Natural killer cell (primary cell): ENCODE measurements at regions not wholly inside any gene's neighbourhood (a gene's known extent, or its start where the extent isn't known, plus 50 kb on each side); places are given as distances from the start of the nearest gene placed in this dataset.

Experiments used
- ATAC-seq, 3 donors: fragments of 150-1000 bp in 2 of 3; fragments of 200-7000 bp in 1 of 3; cut with Tn5 transposase; 1 replicate in 1 of 3; 2 replicates in 2 of 3; pipeline ENCODE4 v1.10.0; 2021; ENCODE audit warnings: mild to moderate bottlenecking in 2 of 3, moderate library complexity in 2 of 3
- DNase-seq, 2 donors: peaks; one replicate each; pipeline versions ENCODE4 v3.0.0 to v3.0.0-alpha.2; 2013 to 2021; ENCODE audit warnings: mixed read lengths in 1 of 2
- H3K27ac ChIP-seq: one replicate; pipeline ENCODE4 v1.5.1; 2013; ENCODE audit warnings: mild to moderate bottlenecking, low read length
- H3K27me3 ChIP-seq: one replicate; pipeline ENCODE4 v1.6.1; 2013; ENCODE audit warnings: low read length; ENCODE audit not compliant: control insufficient read depth, insufficient read depth
- H3K36me3 ChIP-seq: one replicate; pipeline ENCODE4 v1.6.1; 2013; ENCODE audit warnings: low read length; ENCODE audit not compliant: control insufficient read depth, insufficient read depth
- H3K4me1 ChIP-seq: one replicate; pipeline ENCODE4 v1.6.1; 2013; ENCODE audit warnings: low read length; ENCODE audit not compliant: control insufficient read depth, insufficient read depth
- H3K4me3 ChIP-seq: one replicate; pipeline ENCODE4 v1.5.1; 2013; ENCODE audit warnings: low read length
- H3K9me3 ChIP-seq: one replicate; pipeline ENCODE4 v1.6.1; 2013; ENCODE audit warnings: low read length; ENCODE audit not compliant: control insufficient read depth, insufficient read depth
- H3K27ac Mint-ChIP-seq, 2 donors: one replicate each; pipeline ENCODE4 v1.8.0; 2022; ENCODE audit warnings: mild to moderate bottlenecking in 2 of 2, mixed read lengths in 2 of 2, moderate library complexity in 1 of 2
- H3K27me3 Mint-ChIP-seq, 2 donors: one replicate each; pipeline ENCODE4 v1.8.0; 2022; ENCODE audit warnings: low read depth in 2 of 2, mixed read lengths in 2 of 2
- H3K36me3 Mint-ChIP-seq: one replicate; pipeline ENCODE4 v1.8.0; 2022; ENCODE audit warnings: mixed read lengths
- H3K4me1 Mint-ChIP-seq, 2 donors: one replicate each; pipeline ENCODE4 v1.8.0; 2022; ENCODE audit warnings: mixed read lengths in 2 of 2
- H3K4me3 Mint-ChIP-seq: one replicate; pipeline ENCODE4 v1.8.0; 2022; ENCODE audit warnings: mild to moderate bottlenecking, moderate library complexity, mixed read lengths
- H3K9me3 Mint-ChIP-seq, 2 donors: one replicate each; pipeline ENCODE4 v1.8.0; 2022; ENCODE audit warnings: mixed read lengths in 2 of 2
- WGBS: methylation state at CpG from one replicate; pipeline ENCODE4 v1.1.7; 2013; ENCODE audit warnings: missing lambda C conversion rate; ENCODE audit not compliant: insufficient coverage; 5-methylcytosine and 5-hydroxymethylcytosine counted together
- intact Hi-C: fragments of 100-400 bp; cut with micrococcal nuclease; formaldehyde crosslinking; loops from one replicate; pipeline ENCODE4 v1.14.2; 2022
- TF ChIP-seq, protein P1 (sequence below): fragments of 200-600 bp; IDR thresholded peaks from one replicate; pipeline ENCODE4 v1.8.0; 2022; ENCODE audit warnings: antibody characterized with exemption

DNA sequence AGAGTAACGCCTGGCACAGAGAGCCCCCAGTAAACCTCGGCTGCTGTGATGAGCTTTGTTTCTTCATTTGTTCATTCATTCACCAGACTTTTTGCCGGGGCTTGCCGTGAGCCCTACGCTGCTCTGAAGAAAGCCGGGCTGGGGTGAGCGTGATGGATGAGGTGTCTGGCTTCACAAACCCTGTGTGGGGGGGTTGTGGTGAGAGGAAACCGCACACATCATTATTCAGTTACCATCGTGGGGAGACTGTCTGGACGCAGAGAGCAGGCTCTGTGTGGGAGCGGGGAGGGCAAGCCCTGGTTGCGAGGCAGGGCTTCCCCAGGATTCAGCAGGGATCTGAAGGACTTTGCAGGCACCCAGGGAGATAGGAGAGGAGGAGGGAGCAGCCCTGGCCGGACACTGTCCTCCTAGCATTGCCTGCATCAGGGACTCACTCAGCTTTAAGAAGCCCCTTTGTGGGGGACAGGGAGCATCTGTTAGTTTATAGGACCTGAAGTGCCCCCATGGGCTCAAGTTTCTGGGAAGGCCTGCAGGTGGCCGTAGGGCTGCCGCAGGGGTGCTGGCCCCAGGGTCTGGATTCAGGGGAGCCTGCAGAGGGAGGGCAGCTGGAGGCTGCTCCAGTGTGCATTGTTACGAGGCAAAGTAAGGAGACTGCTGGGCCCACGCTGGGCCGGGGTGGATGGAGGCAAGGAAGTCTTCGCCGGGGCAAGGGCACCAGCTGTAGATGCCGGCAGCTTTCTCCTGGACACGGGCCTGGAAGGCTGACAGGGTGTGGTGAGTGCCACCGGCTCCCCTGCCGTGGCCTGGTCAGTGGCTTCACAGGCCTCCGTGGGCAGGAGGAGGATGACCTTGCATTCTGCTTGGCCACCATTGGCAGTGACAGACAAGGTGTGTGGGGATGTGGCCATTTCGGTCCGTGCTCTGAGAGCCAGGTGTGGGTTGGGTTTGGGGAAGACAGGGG, 334.5 kb downstream of the SEC14L1 start:
- TF ChIP-seq, protein P1, sequence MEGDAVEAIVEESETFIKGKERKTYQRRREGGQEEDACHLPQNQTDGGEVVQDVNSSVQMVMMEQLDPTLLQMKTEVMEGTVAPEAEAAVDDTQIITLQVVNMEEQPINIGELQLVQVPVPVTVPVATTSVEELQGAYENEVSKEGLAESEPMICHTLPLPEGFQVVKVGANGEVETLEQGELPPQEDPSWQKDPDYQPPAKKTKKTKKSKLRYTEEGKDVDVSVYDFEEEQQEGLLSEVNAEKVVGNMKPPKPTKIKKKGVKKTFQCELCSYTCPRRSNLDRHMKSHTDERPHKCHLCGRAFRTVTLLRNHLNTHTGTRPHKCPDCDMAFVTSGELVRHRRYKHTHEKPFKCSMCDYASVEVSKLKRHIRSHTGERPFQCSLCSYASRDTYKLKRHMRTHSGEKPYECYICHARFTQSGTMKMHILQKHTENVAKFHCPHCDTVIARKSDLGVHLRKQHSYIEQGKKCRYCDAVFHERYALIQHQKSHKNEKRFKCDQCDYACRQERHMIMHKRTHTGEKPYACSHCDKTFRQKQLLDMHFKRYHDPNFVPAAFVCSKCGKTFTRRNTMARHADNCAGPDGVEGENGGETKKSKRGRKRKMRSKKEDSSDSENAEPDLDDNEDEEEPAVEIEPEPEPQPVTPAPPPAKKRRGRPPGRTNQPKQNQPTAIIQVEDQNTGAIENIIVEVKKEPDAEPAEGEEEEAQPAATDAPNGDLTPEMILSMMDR = no peak
- Mint-ChIP-seq H3K4me1 (peaks cover 84 to 93% of the 10 kb centered on the region in 2 donors), H3K27me3 (no peaks in the 10 kb centered on the region), H3K36me3 (no peaks in the 10 kb centered on the region), H3K27ac (peak overlapping the region; percentile 78 to 82), H3K9me3 (peaks cover 0 to 2% of the 10 kb centered on the region in 2 donors), H3K4me3 (peak overlapping the region; percentile 82)
- DNase-seq (peak; percentile 57 to 86), ATAC-seq (peak; percentile 74 to 90 (median 78))
- 48% methylated on average over 26 of the region's 27 CpGs for WGBS
- intact Hi-C loops = no loop called here
- no peaks in the 10 kb centered on the region for H3K9me3 ChIP-seq
- H3K36me3 ChIP-seq = peaks cover 21% of the 10 kb centered on the region
- H3K27ac ChIP-seq = peak overlapping the region; percentile 4
- no peak overlapping the region for H3K4me3 ChIP-seq
- H3K27me3 ChIP-seq = no peaks in the 10 kb centered on the region
- H3K4me1 ChIP-seq = peaks cover 97% of the 10 kb centered on the region

DNA sequence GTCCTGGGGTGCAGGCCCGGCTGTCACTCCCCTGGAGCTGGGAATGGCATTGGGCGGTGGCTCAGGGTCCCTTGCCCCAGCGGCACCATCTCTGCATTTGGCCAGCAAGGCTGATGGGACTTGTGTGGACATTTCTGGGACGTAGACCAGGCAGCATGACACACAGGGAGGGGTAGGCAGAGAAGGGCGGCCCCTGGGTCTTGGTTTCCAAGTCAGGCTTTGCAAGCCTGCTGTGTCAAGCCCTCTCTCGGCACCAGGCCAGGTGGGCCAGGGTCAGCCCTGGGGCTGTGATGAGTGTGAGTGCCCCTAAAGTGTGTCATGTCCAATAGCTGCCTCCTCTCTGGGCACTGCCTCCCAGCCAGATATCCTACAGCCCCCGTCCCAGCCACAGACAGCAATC, 335.2 kb downstream of the SEC14L1 start:
- Histone ChIP-seq H3K9me3 (no peaks in the 10 kb centered on the region), H3K4me3 (no peak overlapping the region), H3K27ac (no peak overlapping the region), H3K27me3 (no peaks in the 10 kb centered on the region), H3K4me1 (peaks cover 94% of the 10 kb centered on the region), H3K36me3 (peaks cover 15% of the 10 kb centered on the region)
- 88% methylated on average over 6 of the region's 7 CpGs for WGBS
- Mint-ChIP-seq H3K4me1 (peaks cover 79 to 86% of the 10 kb centered on the region in 2 donors), H3K27ac (peak overlapping the region; percentile 78 to 82), H3K27me3 (no peaks in the 10 kb centered on the region), H3K9me3 (no peaks in the 10 kb centered on the region), H3K36me3 (no peaks in the 10 kb centered on the region), H3K4me3 (no peak overlapping the region)
- TF ChIP-seq, protein P1 = no peak
- intact Hi-C loops = no loop called here
- no peak for DNase-seq
- no peak for ATAC-seq

DNA sequence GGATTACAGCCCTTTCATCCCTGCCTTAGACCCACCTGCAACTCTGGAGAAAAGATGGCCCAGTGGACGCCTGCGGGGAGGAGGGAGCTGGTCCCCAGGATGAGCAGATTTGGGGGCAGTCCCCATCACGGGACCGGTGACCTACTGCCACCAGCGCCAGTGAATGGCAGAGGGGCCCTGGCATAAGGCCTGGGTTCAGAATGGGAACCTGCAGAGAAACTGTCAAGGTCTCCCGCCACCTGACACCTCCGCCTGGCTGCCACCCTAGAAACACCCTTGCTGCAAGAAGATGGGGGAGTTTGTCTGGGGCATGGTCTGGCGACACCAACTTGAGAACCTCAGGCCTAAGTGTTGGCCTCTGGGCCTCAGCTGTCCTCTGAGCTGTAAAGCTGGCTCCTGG, 335.7 kb downstream of the SEC14L1 start:
- Mint-ChIP-seq H3K36me3 (no peaks in the 10 kb centered on the region), H3K4me1 (peaks cover 82 to 85% of the 10 kb centered on the region in 2 donors), H3K27me3 (no peaks in the 10 kb centered on the region), H3K27ac (peak overlapping the region in 1 of 2 donors; percentile 82), H3K4me3 (no peak overlapping the region), H3K9me3 (no peaks in the 10 kb centered on the region)
- Histone ChIP-seq H3K36me3 (peaks cover 15% of the 10 kb centered on the region), H3K4me3 (no peak overlapping the region), H3K4me1 (peaks cover 92% of the 10 kb centered on the region), H3K9me3 (no peaks in the 10 kb centered on the region), H3K27me3 (no peaks in the 10 kb centered on the region), H3K27ac (no peak overlapping the region)
- DNase-seq = peak in 1 of 2 donors; percentile 48
- 76% methylated on average over 8 of the region's 8 CpGs for WGBS
- ATAC-seq = peak in 1 of 3 donors; percentile 23
- intact Hi-C loops = no loop called here
- TF ChIP-seq, protein P1 = no peak
